Left lung (tissue), 4 donors: ENCODE measurements at regions not wholly inside any gene's neighbourhood (a gene's known extent, or its start where the extent isn't known, plus 50 kb on each side); places are given as distances from the start of the nearest gene placed in this dataset.

Experiments
- ATAC-seq: fragments of 200-7000 bp; cut with Tn5 transposase; one replicate; pipeline ENCODE4 v1.9.1; 2020; ENCODE audit warnings: moderate library complexity
- DNase-seq, 4 donors: peaks; one replicate each; pipeline ENCODE4 v3.0.0-alpha.2; 2013 to 2020
- H3K27ac ChIP-seq, 2 donors: fragments of 200-600 bp; sonication (generic) in 1 of 2; one replicate each; pipeline versions ENCODE4 v1.5.0 to v1.8.0; 2020 to 2021
- H3K27me3 ChIP-seq, 2 donors: fragments of 200-600 bp; sonication (generic) in 1 of 2; one replicate each; pipeline versions ENCODE4 v1.5.0 to v1.8.0; 2020 to 2021
- H3K36me3 ChIP-seq, 2 donors: fragments of 200-600 bp; sonication (generic) in 1 of 2; one replicate each; pipeline versions ENCODE4 v1.5.0 to v1.8.0; 2020 to 2021
- H3K4me1 ChIP-seq, 2 donors: fragments of 200-600 bp; one replicate each; pipeline ENCODE4 v1.8.0; 2021
- H3K4me3 ChIP-seq, 2 donors: fragments of 200-600 bp; sonication (generic) in 1 of 2; one replicate each; pipeline versions ENCODE4 v1.5.0 to v1.8.0; 2020 to 2021; ENCODE audit warnings: mild to moderate bottlenecking in 1 of 2
- H3K9me3 ChIP-seq, 2 donors: fragments of 200-600 bp; sonication (generic) in 1 of 2; one replicate each; pipeline versions ENCODE4 v1.5.0 to v1.8.0; 2020 to 2021
- CTCF ChIP-seq, 2 donors: fragments of 200-600 bp; sonication (generic) in 1 of 2; IDR thresholded peaks; one replicate each; pipeline versions ENCODE4 v1.5.0 to v1.8.0; 2021; ENCODE audit warnings: antibody characterized with exemption in 2 of 2
- intact Hi-C, 2 donors: fragments of 100-400 bp; cut with DNase I; formaldehyde crosslinking; loops; one replicate each; pipeline versions ENCODE4 v1.11.2 to v1.14.2; 2022
- donor health status: DM: no; HTN: yes; CAD: no.
- donor health status: DM: no; HTN: no; CAD: no.

DNA sequence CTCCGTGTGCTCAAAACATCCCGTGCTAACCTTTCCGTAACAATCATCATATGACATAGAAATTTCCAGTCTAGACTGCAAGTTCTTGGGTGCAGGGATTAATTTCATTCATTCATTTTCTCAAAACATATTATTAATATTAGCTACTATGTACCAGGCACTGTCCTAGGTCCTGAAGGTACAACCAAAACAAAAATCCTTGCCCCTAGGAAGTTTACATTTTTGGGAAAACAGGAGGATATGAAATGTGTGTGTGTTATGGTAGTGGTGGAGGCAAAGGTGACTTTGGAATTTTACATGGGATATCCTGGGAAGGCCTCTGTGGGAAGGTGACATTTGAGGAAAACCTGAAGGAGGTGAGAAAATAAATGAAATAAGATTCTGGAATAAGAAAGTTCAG lies 222.6 kb downstream of the LRRC3B start:
- no peak for DNase-seq
- TF ChIP-seq CTCF (IDR thresholded peaks at IDR 0.05): no peak
- intact Hi-C loops: no loop called here

GRCh38 chr3:26847680-26848079 lies 225.1 kb downstream of the LRRC3B start:
- intact Hi-C loops: no loop called here
- H3K9me3 ChIP-seq: no peaks in the 10 kb centered on the region
- no peaks in the 10 kb centered on the region for H3K36me3 ChIP-seq
- no peaks in the 10 kb centered on the region for H3K27me3 ChIP-seq
- ATAC-seq (no peak), DNase-seq (no peak)
- TF ChIP-seq CTCF (IDR thresholded peaks at IDR 0.05): no peak
- no peak overlapping the region for H3K27ac ChIP-seq
- H3K4me3 ChIP-seq: no peak overlapping the region
- no peaks in the 10 kb centered on the region for H3K4me1 ChIP-seq

More for the DNA sequence above, 222.6 kb downstream of the LRRC3B start:
- H3K4me3 ChIP-seq: no peak overlapping the region
- H3K27me3 ChIP-seq: no peaks in the 10 kb centered on the region
- no peaks in the 10 kb centered on the region for H3K9me3 ChIP-seq
- H3K4me1 ChIP-seq: no peaks in the 10 kb centered on the region
- no peak overlapping the region for H3K27ac ChIP-seq
- no peak for ATAC-seq
- no peaks in the 10 kb centered on the region for H3K36me3 ChIP-seq

DNA sequence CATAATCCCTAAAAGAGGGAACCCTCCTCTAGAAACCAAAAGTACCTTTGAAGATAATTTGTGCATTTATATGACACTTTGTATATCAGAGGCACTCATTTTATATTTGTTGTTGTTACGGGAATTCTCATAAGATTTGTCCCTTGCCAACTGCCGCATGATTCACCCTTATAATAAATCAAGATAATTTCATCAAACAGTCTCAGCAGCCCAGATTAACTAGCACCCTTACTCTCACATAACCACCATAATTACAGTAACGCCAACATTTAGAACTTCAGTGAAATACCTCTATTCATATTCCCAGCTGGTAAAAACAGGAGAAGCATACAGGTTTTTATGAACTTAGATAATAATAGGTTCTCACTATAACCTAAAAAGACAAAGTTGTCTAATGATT lies 271.9 kb downstream of the LRRC3B start:
- Histone ChIP-seq H3K4me1 (no peaks in the 10 kb centered on the region), H3K27me3 (no peaks in the 10 kb centered on the region), H3K27ac (no peak overlapping the region), H3K4me3 (no peak overlapping the region), H3K9me3 (peaks cover 0 to 2% of the 10 kb centered on the region in 2 donors), H3K36me3 (no peaks in the 10 kb centered on the region)
- no peak for TF ChIP-seq CTCF (IDR thresholded peaks at IDR 0.05)
- DNase-seq: no peak
- no peak for ATAC-seq
- intact Hi-C loops: no loop called here

DNA sequence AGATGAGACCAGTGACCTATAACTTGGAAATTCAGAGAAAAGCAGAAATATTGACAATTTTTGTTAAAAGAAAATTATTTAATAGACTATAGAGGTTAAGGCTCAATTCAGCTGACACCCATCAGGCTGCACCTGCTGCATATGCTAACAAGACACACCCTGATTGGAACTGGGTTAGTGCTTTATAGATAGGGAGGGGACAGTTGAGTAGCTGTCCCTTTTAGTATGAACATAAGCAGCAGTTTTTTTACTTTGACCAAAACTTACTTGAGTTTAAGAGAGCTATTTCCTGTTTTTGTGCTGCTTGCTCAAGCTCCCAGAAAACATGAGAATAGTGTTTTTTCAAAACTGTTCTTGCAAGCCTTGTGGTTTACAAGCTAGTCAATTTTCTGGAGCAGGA lies 292.6 kb downstream of the LRRC3B start:
- TF ChIP-seq CTCF (IDR thresholded peaks at IDR 0.05): no peak
- DNase-seq: no peak
- no peak for ATAC-seq
- Histone ChIP-seq H3K36me3 (no peaks in the 10 kb centered on the region), H3K9me3 (no peaks in the 10 kb centered on the region), H3K4me3 (no peak overlapping the region), H3K27ac (no peak overlapping the region), H3K4me1 (no peaks in the 10 kb centered on the region), H3K27me3 (no peaks in the 10 kb centered on the region)
- intact Hi-C loops: no loop called here

GRCh38 chr3:26920646-26921478 lies 298.3 kb downstream of the LRRC3B start:
- intact Hi-C loops: no loop called here
- no peak overlapping the region for H3K4me3 ChIP-seq
- H3K9me3 ChIP-seq: peaks cover 0 to 5% of the 10 kb centered on the region in 2 donors
- TF ChIP-seq CTCF (IDR thresholded peaks at IDR 0.05): no peak
- no peak overlapping the region for H3K27ac ChIP-seq
- H3K4me1 ChIP-seq: no peaks in the 10 kb centered on the region
- no peaks in the 10 kb centered on the region for H3K36me3 ChIP-seq
- H3K27me3 ChIP-seq: no peaks in the 10 kb centered on the region
- ATAC-seq (no peak), DNase-seq (no peak)
